ENCODE measurements at regions not wholly inside any gene's neighbourhood (a gene's known extent, or its start where the extent isn't known, plus 50 kb on each side); places are given as distances from the start of the nearest gene placed in this dataset.

- no peaks in the 10 kb centered on the region for H3K4me1 ChIP-seq
- ATAC-seq = no peak
- no peaks in the 10 kb centered on the region for H3K27me3 ChIP-seq
- no peak for TF ChIP-seq POLR2A (IDR thresholded peaks at IDR 0.05)
- no peak for TF ChIP-seq POLR2AphosphoS5 (IDR thresholded peaks at IDR 0.05)
- TF ChIP-seq EP300 (IDR thresholded peaks at IDR 0.05) = no peak
- no peak for TF ChIP-seq CTCF (IDR thresholded peaks at IDR 0.05)
- H3K4me3 ChIP-seq = no peak overlapping the region
- no peak overlapping the region for H3K27ac ChIP-seq
- no peaks in the 10 kb centered on the region for H3K9me3 ChIP-seq
- WGBS, 2 donors (ENCODE audit: low coverage in 1 of 2) = 63 to 90% methylated on average over 3 to 4 of the region's 4 CpGs
- no peaks in the 10 kb centered on the region for H3K36me3 ChIP-seq
These were observed 50.2 kb upstream of the ACTBL2 start for GRCh38 chr5:57532513-57533497.
